ENCODE measurements at regions not wholly inside any gene's neighbourhood (a gene's known extent, or its start where the extent isn't known, plus 50 kb on each side); places are given as distances from the start of the nearest gene placed in this dataset.

- peaks cover 15% of the 10 kb centered on the region for H3K9me3 Mint-ChIP-seq (ENCODE audit: low read depth, unreplicated experiment)
Measured at GRCh38 chr21:21957490-21957889, 959.3 kb downstream of the NCAM2 start.

GRCh38 chr21:21963911-21964310 is 965.7 kb downstream of the NCAM2 start:
- H3K36me3 Mint-ChIP-seq (ENCODE audit: insufficient read depth, unreplicated experiment): no peaks in the 10 kb centered on the region
- intact Hi-C loops (cut with micrococcal nuclease; ENCODE audit: unreplicated experiment): no loop called here
- no peak overlapping the region for H3K4me3 Mint-ChIP-seq (ENCODE audit: low read depth, unreplicated experiment)
- H3K27ac Mint-ChIP-seq (ENCODE audit: unreplicated experiment): no peak overlapping the region
- DNase-seq: no peak
- H3K27me3 Mint-ChIP-seq (ENCODE audit: unreplicated experiment): no peaks in the 10 kb centered on the region
- BruUV-seq (replicated peaks): no TSS peak
- CTCF ChIA-PET: no interaction called here
- no peaks in the 10 kb centered on the region for H3K4me1 Mint-ChIP-seq (ENCODE audit: low read depth, unreplicated experiment)
- peaks cover 16% of the 10 kb centered on the region for H3K9me3 Mint-ChIP-seq (ENCODE audit: low read depth, unreplicated experiment)
- TF ChIP-seq CTCF (IDR thresholded peaks at IDR 0.05; ENCODE audit: unreplicated experiment): no peak

More at GRCh38 chr21:21957490-21957889, 959.3 kb downstream of the NCAM2 start:
- Mint-ChIP-seq H3K36me3 (ENCODE audit: insufficient read depth, unreplicated experiment) (no peaks in the 10 kb centered on the region), H3K4me3 (ENCODE audit: low read depth, unreplicated experiment) (no peak overlapping the region), H3K27ac (ENCODE audit: unreplicated experiment) (no peak overlapping the region), H3K4me1 (ENCODE audit: low read depth, unreplicated experiment) (no peaks in the 10 kb centered on the region), H3K27me3 (ENCODE audit: unreplicated experiment) (no peaks in the 10 kb centered on the region)
- DNase-seq: no peak
- BruUV-seq (replicated peaks): no TSS peak
- intact Hi-C loops (cut with micrococcal nuclease; ENCODE audit: unreplicated experiment): no loop called here
- CTCF ChIA-PET: no interaction called here
- no peak for TF ChIP-seq CTCF (IDR thresholded peaks at IDR 0.05; ENCODE audit: unreplicated experiment)

- no peak for DNase-seq
- CTCF ChIA-PET: no interaction called here
- intact Hi-C loops (cut with micrococcal nuclease; ENCODE audit: unreplicated experiment): no loop called here
- Mint-ChIP-seq H3K36me3 (ENCODE audit: insufficient read depth, unreplicated experiment) (no peaks in the 10 kb centered on the region), H3K4me1 (ENCODE audit: low read depth, unreplicated experiment) (no peaks in the 10 kb centered on the region), H3K4me3 (ENCODE audit: low read depth, unreplicated experiment) (no peak overlapping the region), H3K9me3 (ENCODE audit: low read depth, unreplicated experiment) (peaks cover 13% of the 10 kb centered on the region), H3K27me3 (ENCODE audit: unreplicated experiment) (no peaks in the 10 kb centered on the region), H3K27ac (ENCODE audit: unreplicated experiment) (no peak overlapping the region)
- no TSS peak for BruUV-seq (replicated peaks)
- no peak for TF ChIP-seq CTCF (IDR thresholded peaks at IDR 0.05; ENCODE audit: unreplicated experiment)
Measured at GRCh38 chr21:21968810-21969209, 970.6 kb downstream of the NCAM2 start.

- Mint-ChIP-seq H3K4me3 (ENCODE audit: low read depth, unreplicated experiment) (no peak overlapping the region), H3K27me3 (ENCODE audit: unreplicated experiment) (no peaks in the 10 kb centered on the region), H3K9me3 (ENCODE audit: low read depth, unreplicated experiment) (peaks cover 12% of the 10 kb centered on the region), H3K27ac (ENCODE audit: unreplicated experiment) (no peak overlapping the region), H3K36me3 (ENCODE audit: insufficient read depth, unreplicated experiment) (no peaks in the 10 kb centered on the region), H3K4me1 (ENCODE audit: low read depth, unreplicated experiment) (no peaks in the 10 kb centered on the region)
- intact Hi-C loops (cut with micrococcal nuclease; ENCODE audit: unreplicated experiment): no loop called here
- CTCF ChIA-PET: no interaction called here
- no peak for TF ChIP-seq CTCF (IDR thresholded peaks at IDR 0.05; ENCODE audit: unreplicated experiment)
- BruUV-seq (replicated peaks): no TSS peak
- DNase-seq: no peak
Measured at GRCh38 chr21:21969211-21969610, 971.0 kb downstream of the NCAM2 start.

- Mint-ChIP-seq H3K4me3 (ENCODE audit: low read depth, unreplicated experiment) (no peak overlapping the region), H3K36me3 (ENCODE audit: insufficient read depth, unreplicated experiment) (no peaks in the 10 kb centered on the region), H3K4me1 (ENCODE audit: low read depth, unreplicated experiment) (no peaks in the 10 kb centered on the region), H3K27me3 (ENCODE audit: unreplicated experiment) (no peaks in the 10 kb centered on the region), H3K9me3 (ENCODE audit: low read depth, unreplicated experiment) (peaks cover 6% of the 10 kb centered on the region), H3K27ac (ENCODE audit: unreplicated experiment) (no peak overlapping the region)
- no peak for DNase-seq
- intact Hi-C loops (cut with micrococcal nuclease; ENCODE audit: unreplicated experiment): no loop called here
- CTCF ChIA-PET: no interaction called here
- no TSS peak for BruUV-seq (replicated peaks)
- TF ChIP-seq CTCF (IDR thresholded peaks at IDR 0.05; ENCODE audit: unreplicated experiment): no peak
Measured at GRCh38 chr21:21971384-21971783, 973.2 kb downstream of the NCAM2 start.

All from Calu3 (cell line).